ENCODE measurements at regions not wholly inside any gene's neighbourhood (a gene's known extent, or its start where the extent isn't known, plus 50 kb on each side); places are given as distances from the start of the nearest gene placed in this dataset.

- TF ChIP-seq MAZ (CRISPR knock-in tag; conservative IDR thresholded peaks at IDR 0.05 in 1 of 2, IDR thresholded peaks at IDR 0.05 in 1 of 2) (peak in 1 of 2 experiments; percentile 58; a peak in 1 of 4 replicates), ZC3H11A (IDR thresholded peaks at IDR 0.05; ENCODE audit: low read depth, low read length) (no peak), NFE2 (IDR thresholded peaks at IDR 0.05; ENCODE audit: low read depth) (no peak), RFX1 (IDR thresholded peaks at IDR 0.05) (no peak), UBTF (IDR thresholded peaks at IDR 0.05; ENCODE audit: borderline replicate concordance in 1 of 2, low read depth in 2 of 2, low read length in 2 of 2) (peak in 1 of 2 experiments; percentile 81; a peak in 2 of 4 replicates), BCOR (IDR thresholded peaks at IDR 0.05) (no peak), ETV1 (tag; conservative IDR thresholded peaks at IDR 0.05; ENCODE audit: low read depth) (0 out of 2 replicates have a peak, but pooled peaks have one; percentile 10), SPI1 (IDR thresholded peaks at IDR 0.05; ENCODE audit: borderline replicate concordance, low read depth, low read length) (no peak), KLF13 (tag; IDR thresholded peaks at IDR 0.05; ENCODE audit: borderline replicate concordance, low read depth) (no peak), ZNF766 (CRISPR knock-in tag; conservative IDR thresholded peaks at IDR 0.05) (no peak; the same call in 1 of the 2 replicates), ZNF408 (CRISPR knock-in tag; IDR thresholded peaks at IDR 0.05; ENCODE audit: low read depth) (no peak)
- TF ChIP-seq, protein P1, sequence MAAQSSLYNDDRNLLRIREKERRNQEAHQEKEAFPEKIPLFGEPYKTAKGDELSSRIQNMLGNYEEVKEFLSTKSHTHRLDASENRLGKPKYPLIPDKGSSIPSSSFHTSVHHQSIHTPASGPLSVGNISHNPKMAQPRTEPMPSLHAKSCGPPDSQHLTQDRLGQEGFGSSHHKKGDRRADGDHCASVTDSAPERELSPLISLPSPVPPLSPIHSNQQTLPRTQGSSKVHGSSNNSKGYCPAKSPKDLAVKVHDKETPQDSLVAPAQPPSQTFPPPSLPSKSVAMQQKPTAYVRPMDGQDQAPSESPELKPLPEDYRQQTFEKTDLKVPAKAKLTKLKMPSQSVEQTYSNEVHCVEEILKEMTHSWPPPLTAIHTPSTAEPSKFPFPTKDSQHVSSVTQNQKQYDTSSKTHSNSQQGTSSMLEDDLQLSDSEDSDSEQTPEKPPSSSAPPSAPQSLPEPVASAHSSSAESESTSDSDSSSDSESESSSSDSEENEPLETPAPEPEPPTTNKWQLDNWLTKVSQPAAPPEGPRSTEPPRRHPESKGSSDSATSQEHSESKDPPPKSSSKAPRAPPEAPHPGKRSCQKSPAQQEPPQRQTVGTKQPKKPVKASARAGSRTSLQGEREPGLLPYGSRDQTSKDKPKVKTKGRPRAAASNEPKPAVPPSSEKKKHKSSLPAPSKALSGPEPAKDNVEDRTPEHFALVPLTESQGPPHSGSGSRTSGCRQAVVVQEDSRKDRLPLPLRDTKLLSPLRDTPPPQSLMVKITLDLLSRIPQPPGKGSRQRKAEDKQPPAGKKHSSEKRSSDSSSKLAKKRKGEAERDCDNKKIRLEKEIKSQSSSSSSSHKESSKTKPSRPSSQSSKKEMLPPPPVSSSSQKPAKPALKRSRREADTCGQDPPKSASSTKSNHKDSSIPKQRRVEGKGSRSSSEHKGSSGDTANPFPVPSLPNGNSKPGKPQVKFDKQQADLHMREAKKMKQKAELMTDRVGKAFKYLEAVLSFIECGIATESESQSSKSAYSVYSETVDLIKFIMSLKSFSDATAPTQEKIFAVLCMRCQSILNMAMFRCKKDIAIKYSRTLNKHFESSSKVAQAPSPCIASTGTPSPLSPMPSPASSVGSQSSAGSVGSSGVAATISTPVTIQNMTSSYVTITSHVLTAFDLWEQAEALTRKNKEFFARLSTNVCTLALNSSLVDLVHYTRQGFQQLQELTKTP (IDR thresholded peaks at IDR 0.05; ENCODE audit: low read depth in 1 of 2, partially characterized antibody in 2 of 2): no peak
- TF ChIP-seq, protein P2, sequence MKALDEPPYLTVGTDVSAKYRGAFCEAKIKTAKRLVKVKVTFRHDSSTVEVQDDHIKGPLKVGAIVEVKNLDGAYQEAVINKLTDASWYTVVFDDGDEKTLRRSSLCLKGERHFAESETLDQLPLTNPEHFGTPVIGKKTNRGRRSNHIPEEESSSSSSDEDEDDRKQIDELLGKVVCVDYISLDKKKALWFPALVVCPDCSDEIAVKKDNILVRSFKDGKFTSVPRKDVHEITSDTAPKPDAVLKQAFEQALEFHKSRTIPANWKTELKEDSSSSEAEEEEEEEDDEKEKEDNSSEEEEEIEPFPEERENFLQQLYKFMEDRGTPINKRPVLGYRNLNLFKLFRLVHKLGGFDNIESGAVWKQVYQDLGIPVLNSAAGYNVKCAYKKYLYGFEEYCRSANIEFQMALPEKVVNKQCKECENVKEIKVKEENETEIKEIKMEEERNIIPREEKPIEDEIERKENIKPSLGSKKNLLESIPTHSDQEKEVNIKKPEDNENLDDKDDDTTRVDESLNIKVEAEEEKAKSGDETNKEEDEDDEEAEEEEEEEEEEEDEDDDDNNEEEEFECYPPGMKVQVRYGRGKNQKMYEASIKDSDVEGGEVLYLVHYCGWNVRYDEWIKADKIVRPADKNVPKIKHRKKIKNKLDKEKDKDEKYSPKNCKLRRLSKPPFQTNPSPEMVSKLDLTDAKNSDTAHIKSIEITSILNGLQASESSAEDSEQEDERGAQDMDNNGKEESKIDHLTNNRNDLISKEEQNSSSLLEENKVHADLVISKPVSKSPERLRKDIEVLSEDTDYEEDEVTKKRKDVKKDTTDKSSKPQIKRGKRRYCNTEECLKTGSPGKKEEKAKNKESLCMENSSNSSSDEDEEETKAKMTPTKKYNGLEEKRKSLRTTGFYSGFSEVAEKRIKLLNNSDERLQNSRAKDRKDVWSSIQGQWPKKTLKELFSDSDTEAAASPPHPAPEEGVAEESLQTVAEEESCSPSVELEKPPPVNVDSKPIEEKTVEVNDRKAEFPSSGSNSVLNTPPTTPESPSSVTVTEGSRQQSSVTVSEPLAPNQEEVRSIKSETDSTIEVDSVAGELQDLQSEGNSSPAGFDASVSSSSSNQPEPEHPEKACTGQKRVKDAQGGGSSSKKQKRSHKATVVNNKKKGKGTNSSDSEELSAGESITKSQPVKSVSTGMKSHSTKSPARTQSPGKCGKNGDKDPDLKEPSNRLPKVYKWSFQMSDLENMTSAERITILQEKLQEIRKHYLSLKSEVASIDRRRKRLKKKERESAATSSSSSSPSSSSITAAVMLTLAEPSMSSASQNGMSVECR (CRISPR knock-in tag; IDR thresholded peaks at IDR 0.05): no peak
- TF ChIP-seq, protein P3, sequence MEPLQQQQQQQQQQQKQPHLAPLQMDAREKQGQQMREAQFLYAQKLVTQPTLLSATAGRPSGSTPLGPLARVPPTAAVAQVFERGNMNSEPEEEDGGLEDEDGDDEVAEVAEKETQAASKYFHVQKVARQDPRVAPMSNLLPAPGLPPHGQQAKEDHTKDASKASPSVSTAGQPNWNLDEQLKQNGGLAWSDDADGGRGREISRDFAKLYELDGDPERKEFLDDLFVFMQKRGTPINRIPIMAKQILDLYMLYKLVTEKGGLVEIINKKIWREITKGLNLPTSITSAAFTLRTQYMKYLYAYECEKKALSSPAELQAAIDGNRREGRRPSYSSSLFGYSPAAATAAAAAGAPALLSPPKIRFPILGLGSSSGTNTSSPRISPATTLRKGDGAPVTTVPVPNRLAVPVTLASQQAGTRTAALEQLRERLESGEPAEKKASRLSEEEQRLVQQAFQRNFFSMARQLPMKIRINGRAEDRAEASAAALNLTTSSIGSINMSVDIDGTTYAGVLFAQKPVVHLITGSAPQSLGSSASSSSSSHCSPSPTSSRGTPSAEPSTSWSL (CRISPR knock-in tag; IDR thresholded peaks at IDR 0.05; ENCODE audit: borderline replicate concordance): no peak
Measured at GRCh38 chr1:84077476-84078107, 66.5 kb upstream of the PRKACB start (continued).

All from K562 (cell line).